ENCODE measurements at regions not wholly inside any gene's neighbourhood (a gene's known extent, or its start where the extent isn't known, plus 50 kb on each side); places are given as distances from the start of the nearest gene placed in this dataset.

- TF ChIP-seq JUND (IDR thresholded peaks at IDR 0.05) (no peak), RAD21 (IDR thresholded peaks at IDR 0.05) (no peak), YY1 (IDR thresholded peaks at IDR 0.05) (no peak), NR2F2 (IDR thresholded peaks at IDR 0.05) (no peak), CTCF (IDR thresholded peaks at IDR 0.05; ENCODE audit: low read depth, low read length, missing input control) (no peak), REST (IDR thresholded peaks at IDR 0.05) (no peak), RXRA (IDR thresholded peaks at IDR 0.05) (no peak), TAF1 (conservative IDR thresholded peaks at IDR 0.05) (no peak), FOXA2 (IDR thresholded peaks at IDR 0.05) (no peak), SP1 (IDR thresholded peaks at IDR 0.05) (no peak), ZBTB33 (IDR thresholded peaks at IDR 0.05) (no peak), ATF3 (IDR thresholded peaks at IDR 0.05) (no peak), GABPA (IDR thresholded peaks at IDR 0.05 in 1 of 2, conservative IDR thresholded peaks at IDR 0.05 in 1 of 2) (no peak), EGR1 (IDR thresholded peaks at IDR 0.05; ENCODE audit: low read depth in 2 of 2) (no peak), HNF4A (conservative IDR thresholded peaks at IDR 0.05) (no peak), MAX (IDR thresholded peaks at IDR 0.05) (no peak), HNF4G (IDR thresholded peaks at IDR 0.05) (no peak)
- Histone ChIP-seq H3K9ac (ENCODE audit: low read depth in 1 of 2, low read length in 2 of 2) (no peak overlapping the region), H3K4me1 (ENCODE audit: control insufficient read depth in 4 of 4, insufficient read depth in 4 of 4, low read length in 3 of 4) (peaks cover 0 to 5% (median 4%) of the 10 kb centered on the region in 4 donors), H3K36me3 (ENCODE audit: control insufficient read depth in 4 of 4, insufficient read depth in 3 of 4, low read depth in 1 of 4, low read length in 3 of 4) (no peaks in the 10 kb centered on the region), H3K4me3 (ENCODE audit: low read depth in 1 of 3, low read length in 3 of 3) (no peak overlapping the region), H3K27me3 (ENCODE audit: control insufficient read depth in 4 of 4, insufficient read depth in 4 of 4, low read length in 3 of 4) (no peaks in the 10 kb centered on the region), H3K27ac (ENCODE audit: low read depth in 1 of 2, low read length in 2 of 2) (no peak overlapping the region), H3K9me3 (ENCODE audit: control insufficient read depth in 4 of 4, low read length in 3 of 4) (no peaks in the 10 kb centered on the region)
- 95% methylated on average over 24 of the region's 24 CpGs for WGBS
- no peak for DNase-seq (ENCODE audit: low spot score)
Observed at GRCh38 chr5:124808842-124809268, 62.4 kb upstream of the ZNF608 start.

Data from liver (tissue), 8 donors.